ENCODE measurements at regions not wholly inside any gene's neighbourhood (a gene's known extent, or its start where the extent isn't known, plus 50 kb on each side); places are given as distances from the start of the nearest gene placed in this dataset.

DNA sequence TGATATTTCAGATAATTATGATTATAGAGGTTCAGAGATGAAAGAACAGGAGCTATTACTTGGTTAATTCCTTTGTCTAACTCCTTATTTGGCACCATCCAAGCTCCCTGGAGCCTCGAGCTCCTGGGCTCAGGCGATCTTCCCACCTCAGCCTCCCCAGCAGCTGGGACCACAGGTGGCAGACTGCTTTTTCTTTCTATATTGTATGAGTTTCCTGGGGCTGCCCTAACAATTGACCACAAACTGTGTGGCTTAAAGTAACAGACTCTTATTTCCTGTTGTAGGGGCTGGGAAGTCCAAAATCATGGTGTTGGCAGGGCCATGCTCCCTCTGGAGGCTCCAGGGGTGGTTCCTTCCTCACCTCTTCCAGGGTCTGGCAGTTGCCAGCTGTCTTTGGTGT lies 163.3 kb upstream of the ADCY1 start:
- TF ChIP-seq ISL1 (CRISPR knock-in tag; IDR thresholded peaks at IDR 0.05), result no peak
- TF ChIP-seq, protein P1, sequence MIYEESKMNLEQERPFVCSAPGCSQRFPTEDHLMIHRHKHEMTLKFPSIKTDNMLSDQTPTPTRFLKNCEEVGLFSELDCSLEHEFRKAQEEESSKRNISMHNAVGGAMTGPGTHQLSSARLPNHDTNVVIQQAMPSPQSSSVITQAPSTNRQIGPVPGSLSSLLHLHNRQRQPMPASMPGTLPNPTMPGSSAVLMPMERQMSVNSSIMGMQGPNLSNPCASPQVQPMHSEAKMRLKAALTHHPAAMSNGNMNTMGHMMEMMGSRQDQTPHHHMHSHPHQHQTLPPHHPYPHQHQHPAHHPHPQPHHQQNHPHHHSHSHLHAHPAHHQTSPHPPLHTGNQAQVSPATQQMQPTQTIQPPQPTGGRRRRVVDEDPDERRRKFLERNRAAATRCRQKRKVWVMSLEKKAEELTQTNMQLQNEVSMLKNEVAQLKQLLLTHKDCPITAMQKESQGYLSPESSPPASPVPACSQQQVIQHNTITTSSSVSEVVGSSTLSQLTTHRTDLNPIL (CRISPR knock-in tag; IDR thresholded peaks at IDR 0.05; ENCODE audit: low read depth), result no peak
- TF ChIP-seq TOX (CRISPR knock-in tag; IDR thresholded peaks at IDR 0.05; ENCODE audit: borderline replicate concordance), result no peak
- TF ChIP-seq OSR1 (CRISPR knock-in tag; IDR thresholded peaks at IDR 0.05), result no peak
- no peak for TF ChIP-seq ZNF8 (CRISPR knock-in tag; IDR thresholded peaks at IDR 0.05)

Measured in SK-N-SH treated with all-trans-retinoic acid at 6 μM for 48 hours (cell line).